ENCODE measurements at regions not wholly inside any gene's neighbourhood (a gene's known extent, or its start where the extent isn't known, plus 50 kb on each side); places are given as distances from the start of the nearest gene placed in this dataset.

GRCh38 chr6:5906340-5906670 is 100.4 kb downstream of the NRN1 start:
- ATAC-seq: no peak
- Histone ChIP-seq H3K27me3 (ENCODE audit: control insufficient read depth in 2 of 2, insufficient read depth in 2 of 2, low read length in 2 of 2) (peaks cover 2 to 11% of the 10 kb centered on the region in 2 experiments; a peak in 2 of 5 replicates), H3K79me2 (ENCODE audit: control insufficient read depth, insufficient read depth, low read length) (no peaks in the 10 kb centered on the region), H3K4me1 (replicated peaks in 1 of 2; ENCODE audit: control insufficient read depth in 2 of 2, insufficient read depth in 2 of 2, low read length in 2 of 2) (no peaks in the 10 kb centered on the region), H3K9me3 (replicated peaks; ENCODE audit: control insufficient read depth, insufficient read depth, low read depth, low read length) (no peaks in the 10 kb centered on the region), H3K36me3 (ENCODE audit: control insufficient read depth, insufficient read depth, low read length) (no peaks in the 10 kb centered on the region), H4K20me1 (replicated peaks; ENCODE audit: control insufficient read depth, insufficient read depth, low read length) (no peaks in the 10 kb centered on the region; the same call in 1 of the 2 replicates), H3K4me2 (ENCODE audit: insufficient read depth, low read length) (no peak overlapping the region), H3K4me3 (no peak overlapping the region), H3K9ac (ENCODE audit: insufficient read depth in 1 of 2, low read depth in 2 of 2, low read length in 2 of 2) (no peak overlapping the region), H2AFZ (ENCODE audit: low read depth, low read length) (no peak overlapping the region), H3K27ac (ENCODE audit: extremely low read depth, low read depth, low read length) (no peak overlapping the region), H3K9me1 (ENCODE audit: control insufficient read depth, insufficient read depth, low read length) (no peaks in the 10 kb centered on the region)
- in situ Hi-C loops (cut with MboI) (no loop called here), intact Hi-C loops (cut with micrococcal nuclease) (no loop called here)
- POLR2A ChIA-PET: interaction anchor here (0.6 kb wide), 1 partner anchor 1000 kb away, joined by 3 read pairs; no protein-coding TSS in a partner anchor
- CTCF ChIA-PET (ENCODE audit: low intra/inter-chr PET ratio): no interaction called here
- FAIRE-seq: no peak
- TF ChIP-seq KDM4B (IDR thresholded peaks at IDR 0.05; ENCODE audit: borderline replicate concordance in 2 of 2, low read depth in 1 of 2): no peak
- TF ChIP-seq IFI16 (CRISPR knock-in tag; IDR thresholded peaks at IDR 0.05): no peak
- no peak for TF ChIP-seq AFF4 (CRISPR knock-in tag; IDR thresholded peaks at IDR 0.05)
- no peak for TF ChIP-seq MEIS2 (IDR thresholded peaks at IDR 0.05; ENCODE audit: partially characterized antibody)
- no peak for TF ChIP-seq NR2F6 (CRISPR knock-in tag; IDR thresholded peaks at IDR 0.05)
- TF ChIP-seq ZNF77 (CRISPR knock-in tag; IDR thresholded peaks at IDR 0.05): no peak
- no peak for TF ChIP-seq MYC (IDR thresholded peaks at IDR 0.05; ENCODE audit: low read depth, low read length)
- no peak for TF ChIP-seq MYC (CRISPR knock-in tag; IDR thresholded peaks at IDR 0.05; ENCODE audit: borderline replicate concordance, low read depth)
- no peak for TF ChIP-seq ZBTB8A (IDR thresholded peaks at IDR 0.05; ENCODE audit: partially characterized antibody)
- TF ChIP-seq FUS (optimal IDR thresholded peaks at IDR 0.05; ENCODE audit: low read depth, low read length): no peak
- TF ChIP-seq ARNT (IDR thresholded peaks at IDR 0.05): no peak
- TF ChIP-seq, protein P1, sequence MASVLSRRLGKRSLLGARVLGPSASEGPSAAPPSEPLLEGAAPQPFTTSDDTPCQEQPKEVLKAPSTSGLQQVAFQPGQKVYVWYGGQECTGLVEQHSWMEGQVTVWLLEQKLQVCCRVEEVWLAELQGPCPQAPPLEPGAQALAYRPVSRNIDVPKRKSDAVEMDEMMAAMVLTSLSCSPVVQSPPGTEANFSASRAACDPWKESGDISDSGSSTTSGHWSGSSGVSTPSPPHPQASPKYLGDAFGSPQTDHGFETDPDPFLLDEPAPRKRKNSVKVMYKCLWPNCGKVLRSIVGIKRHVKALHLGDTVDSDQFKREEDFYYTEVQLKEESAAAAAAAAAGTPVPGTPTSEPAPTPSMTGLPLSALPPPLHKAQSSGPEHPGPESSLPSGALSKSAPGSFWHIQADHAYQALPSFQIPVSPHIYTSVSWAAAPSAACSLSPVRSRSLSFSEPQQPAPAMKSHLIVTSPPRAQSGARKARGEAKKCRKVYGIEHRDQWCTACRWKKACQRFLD (CRISPR knock-in tag; IDR thresholded peaks at IDR 0.05): no peak
- TF ChIP-seq MEF2A (IDR thresholded peaks at IDR 0.05; ENCODE audit: control insufficient read depth, low read depth, low read length): no peak
- DNase-seq (ENCODE audit: extremely low read depth in 1 of 4, low spot score in 3 of 4): no peak
- no TSS peak for BruUV-seq (replicated peaks)
- 0% methylated on average over 1 of the region's 1 CpG for WGBS (ENCODE audit: insufficient coverage, low coverage, missing lambda C conversion rate)

All from K562 (cell line).